SK-N-SH (cell line): ENCODE measurements at regions not wholly inside any gene's neighbourhood (a gene's known extent, or its start where the extent isn't known, plus 50 kb on each side); places are given as distances from the start of the nearest gene placed in this dataset.

Experiments
- CTCF ChIA-PET: fragments of 300-600, 350-600 bp; formaldehyde crosslinking; extraction: SDS; loops from one replicate; lab custom pipeline; 2021; lab: Yijun Ruan, JAX
- POLR2A ChIA-PET: fragments of 350-600 bp; sonication (Branson Sonifier 250); formaldehyde crosslinking; extraction: SDS; loops from one replicate; lab custom pipeline; 2020; ENCODE audit warnings: antibody characterized with exemption, inconsistent platforms; lab: Yijun Ruan, JAX
- DNase-seq: peaks from one replicate; pipeline ENCODE4 v3.0.0; 2012
- H2AFZ ChIP-seq: fragments of 200-600 bp; sonication (generic); 2 replicates; pipeline ENCODE4 v1.8.1; 2016; ENCODE audit warnings: antibody characterized with exemption, mild to moderate bottlenecking, low read depth
- H3F3A ChIP-seq: fragments of 200-600 bp; sonication (generic); replicated peaks from 2 replicates; pipeline ENCODE3; 2016; ENCODE audit warnings: antibody characterized with exemption, mild to moderate bottlenecking; ENCODE audit not compliant: insufficient read depth
- H3K27ac ChIP-seq, 2 experiments: fragments of 200-500 bp in 1 of 2; fragments of 200-600 bp in 1 of 2; sonication (Bioruptor generic) in 1 of 2; sonication (generic), shearing (Covaris generic) in 1 of 2; 2 replicates each; pipeline versions ENCODE4 v1.5.1 to v1.6.1; 2014 to 2016; ENCODE audit warnings: low read depth in 2 of 2, inconsistent platforms in 1 of 2, low read length in 1 of 2, mild to moderate bottlenecking in 1 of 2, mixed read lengths in 1 of 2
- H3K27me3 ChIP-seq: fragments of 200-600 bp; sonication (generic), shearing (Covaris generic); 2 replicates; pipeline ENCODE4 v1.6.1; 2016; ENCODE audit warnings: mixed run types; ENCODE audit not compliant: insufficient read depth
- H3K36me3 ChIP-seq, 2 experiments: fragments of 200-500 bp in 1 of 2; fragments of 200-600 bp in 1 of 2; sonication (Bioruptor generic) in 1 of 2; sonication (generic) in 1 of 2; replicated peaks in 1 of 2; 2 replicates each; pipeline versions ENCODE3 to v1.5.1; 2014 to 2016; ENCODE audit warnings: low read length in 1 of 2, mild to moderate bottlenecking in 1 of 2; ENCODE audit not compliant: insufficient read depth in 2 of 2, control insufficient read depth in 1 of 2
- H3K4me1 ChIP-seq, 2 experiments: fragments of 200-500 bp in 1 of 2; fragments of 200-600 bp in 1 of 2; sonication (Bioruptor generic) in 1 of 2; sonication (generic), shearing (Covaris generic) in 1 of 2; 2 replicates each; pipeline versions ENCODE4 v1.5.1 to v1.6.1; 2014 to 2016; ENCODE audit warnings: low read depth in 1 of 2, low read length in 1 of 2, mixed run types in 1 of 2; ENCODE audit not compliant: insufficient read depth in 2 of 2, control insufficient read depth in 1 of 2
- H3K4me2 ChIP-seq: fragments of 200-600 bp; sonication (generic), shearing (Covaris generic); 2 replicates; pipeline ENCODE4 v1.6.1; 2017; ENCODE audit warnings: mixed run types
- H3K4me3 ChIP-seq, 2 experiments: fragments of 200-500 bp in 1 of 2; fragments of 200-600 bp in 1 of 2; sonication (Bioruptor generic) in 1 of 2; sonication (generic), shearing (Covaris generic) in 1 of 2; 2 replicates each; pipeline versions ENCODE4 v1.5.1 to v1.8.1; 2014 to 2016; ENCODE audit warnings: low read depth in 2 of 2, inconsistent platforms in 1 of 2, low read length in 1 of 2, mild to moderate bottlenecking in 1 of 2, mixed read lengths in 1 of 2, moderate library complexity in 1 of 2
- H3K79me2 ChIP-seq: fragments of 200-600 bp; sonication (generic); 2 replicates; pipeline ENCODE4 v1.8.1; 2017; ENCODE audit warnings: mild to moderate bottlenecking; ENCODE audit not compliant: insufficient read depth
- H3K9ac ChIP-seq: fragments of 200-600 bp; sonication (generic); 2 replicates; pipeline ENCODE4 v1.6.1; 2017; ENCODE audit warnings: mixed run types
- H3K9me2 ChIP-seq: fragments of 200-600 bp; sonication (generic); 2 replicates; pipeline ENCODE4 v1.6.1; 2017; ENCODE audit warnings: mixed run types
- H3K9me3 ChIP-seq: fragments of 200-600 bp; sonication (generic); 2 replicates; pipeline ENCODE4 v1.6.1; 2017; ENCODE audit warnings: mixed run types, mild to moderate bottlenecking, moderate library complexity
- H4K20me1 ChIP-seq: fragments of 200-600 bp; sonication (generic); 2 replicates; pipeline ENCODE4 v1.6.1; 2017; ENCODE audit warnings: mild to moderate bottlenecking, mixed run types; ENCODE audit not compliant: insufficient read depth
- FOSL2 ChIP-seq: IDR thresholded peaks from 2 replicates; pipeline ENCODE4 v1.4.0; 2012; ENCODE audit warnings: low read depth, mild to moderate bottlenecking, moderate library complexity, borderline replicate concordance
- FOXM1 ChIP-seq: IDR thresholded peaks from 2 replicates; pipeline ENCODE4 v1.4.0; 2012; ENCODE audit warnings: low read depth, mild to moderate bottlenecking
- GATA2 ChIP-seq: sonication (generic); formaldehyde crosslinking; IDR thresholded peaks from 2 replicates; pipeline ENCODE4 v1.5.0; 2020; ENCODE audit warnings: mild to moderate bottlenecking, missing genetic modification reagents
- IRF3 ChIP-seq: fragments of 150-350 bp; IDR thresholded peaks from 2 replicates; pipeline ENCODE4 v1.6.1; 2016; ENCODE audit warnings: mild to moderate bottlenecking, low read depth, low read length
- JUND ChIP-seq: IDR thresholded peaks from 2 replicates; pipeline ENCODE4 v1.4.0; 2012
- MAX ChIP-seq: IDR thresholded peaks from 2 replicates; pipeline ENCODE4 v1.4.0; 2012; ENCODE audit warnings: low read depth
- MEF2A ChIP-seq: IDR thresholded peaks from 2 replicates; pipeline ENCODE4 v1.4.0; 2012; ENCODE audit warnings: low read depth, borderline replicate concordance
- NFIC ChIP-seq: IDR thresholded peaks from 2 replicates; pipeline ENCODE4 v1.4.0; 2012; ENCODE audit warnings: borderline replicate concordance
- NRF1 ChIP-seq: IDR thresholded peaks from 2 replicates; pipeline ENCODE4 v1.6.1; 2012; ENCODE audit warnings: low read depth, mild to moderate bottlenecking, low read length
- RAD21 ChIP-seq: IDR thresholded peaks from 2 replicates; pipeline ENCODE4 v1.6.1; 2012; ENCODE audit warnings: mild to moderate bottlenecking, low read length
- RFX5 ChIP-seq: IDR thresholded peaks from 2 replicates; pipeline ENCODE4 v1.6.1; 2012; ENCODE audit warnings: mild to moderate bottlenecking, improper control_type of control experiment, low read length
- TCF12 ChIP-seq: IDR thresholded peaks from 2 replicates; pipeline ENCODE4 v1.4.0; 2012
- USF1 ChIP-seq: IDR thresholded peaks from 2 replicates; pipeline ENCODE4 v1.4.0; 2012; ENCODE audit warnings: low read depth, borderline replicate concordance
- WGBS: methylation state at CpG from one replicate; pipeline ENCODE4 v1.1.6; 2017; ENCODE audit warnings: low lambda C conversion rate; 5-methylcytosine and 5-hydroxymethylcytosine counted together
- TF ChIP-seq, protein P1 (sequence below): IDR thresholded peaks from 2 replicates; pipeline ENCODE4 v1.4.0; 2012; ENCODE audit warnings: low read depth, borderline replicate concordance
- TF ChIP-seq, protein P2 (sequence below): fragments of 150-350 bp; IDR thresholded peaks from 2 replicates; pipeline ENCODE4 v1.6.1; 2017; ENCODE audit warnings: antibody characterized with exemption, low read length, low read depth, borderline replicate concordance

DNA sequence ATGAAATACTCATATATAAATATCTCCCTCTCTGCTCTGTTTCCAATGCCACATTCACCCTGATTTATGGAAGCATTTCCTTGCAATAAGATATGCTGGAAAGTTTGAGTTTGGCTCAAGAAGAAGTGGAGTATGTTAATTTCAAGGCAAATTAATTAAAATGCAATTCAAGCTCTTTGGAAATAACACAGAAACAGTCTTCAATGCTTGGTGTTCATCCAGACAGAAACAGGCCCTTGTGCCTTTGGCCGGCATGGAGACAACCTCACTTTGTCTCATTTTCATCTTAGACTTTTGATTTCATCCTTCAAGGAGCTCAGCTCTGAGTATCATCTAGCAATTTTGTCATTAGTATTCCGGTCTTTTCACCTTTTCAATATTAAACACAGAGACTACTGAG, 210.0 kb downstream of the C16orf95 start:
- TF ChIP-seq JUND (no peak), MAX (no peak), NRF1 (no peak), FOXM1 (no peak), TCF12 (no peak)
- TF ChIP-seq, protein P1, sequence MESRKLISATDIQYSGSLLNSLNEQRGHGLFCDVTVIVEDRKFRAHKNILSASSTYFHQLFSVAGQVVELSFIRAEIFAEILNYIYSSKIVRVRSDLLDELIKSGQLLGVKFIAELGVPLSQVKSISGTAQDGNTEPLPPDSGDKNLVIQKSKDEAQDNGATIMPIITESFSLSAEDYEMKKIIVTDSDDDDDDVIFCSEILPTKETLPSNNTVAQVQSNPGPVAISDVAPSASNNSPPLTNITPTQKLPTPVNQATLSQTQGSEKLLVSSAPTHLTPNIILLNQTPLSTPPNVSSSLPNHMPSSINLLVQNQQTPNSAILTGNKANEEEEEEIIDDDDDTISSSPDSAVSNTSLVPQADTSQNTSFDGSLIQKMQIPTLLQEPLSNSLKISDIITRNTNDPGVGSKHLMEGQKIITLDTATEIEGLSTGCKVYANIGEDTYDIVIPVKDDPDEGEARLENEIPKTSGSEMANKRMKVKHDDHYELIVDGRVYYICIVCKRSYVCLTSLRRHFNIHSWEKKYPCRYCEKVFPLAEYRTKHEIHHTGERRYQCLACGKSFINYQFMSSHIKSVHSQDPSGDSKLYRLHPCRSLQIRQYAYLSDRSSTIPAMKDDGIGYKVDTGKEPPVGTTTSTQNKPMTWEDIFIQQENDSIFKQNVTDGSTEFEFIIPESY = no peak
- H3K27ac ChIP-seq = no peak overlapping the region
- H3K79me2 ChIP-seq = no peaks in the 10 kb centered on the region
- no peak overlapping the region for H3K9ac ChIP-seq
- no peaks in the 10 kb centered on the region for H4K20me1 ChIP-seq
- no peaks in the 10 kb centered on the region for H3K4me1 ChIP-seq
- no peak for DNase-seq
- H3K4me3 ChIP-seq = no peak overlapping the region
- H3F3A ChIP-seq = no peaks in the 10 kb centered on the region
- H3K4me2 ChIP-seq = no peak overlapping the region
- H3K9me3 ChIP-seq = no peaks in the 10 kb centered on the region
- no peaks in the 10 kb centered on the region for H3K9me2 ChIP-seq
- H3K36me3 ChIP-seq = no peaks in the 10 kb centered on the region
- peaks cover 27% of the 10 kb centered on the region; the same call in 1 of the 2 replicates for H3K27me3 ChIP-seq
- WGBS = 18% methylated on average over 2 of the region's 2 CpGs
- ChIA-PET CTCF (no interaction called here), POLR2A (no interaction called here)
- H2AFZ ChIP-seq = no peak overlapping the region

DNA sequence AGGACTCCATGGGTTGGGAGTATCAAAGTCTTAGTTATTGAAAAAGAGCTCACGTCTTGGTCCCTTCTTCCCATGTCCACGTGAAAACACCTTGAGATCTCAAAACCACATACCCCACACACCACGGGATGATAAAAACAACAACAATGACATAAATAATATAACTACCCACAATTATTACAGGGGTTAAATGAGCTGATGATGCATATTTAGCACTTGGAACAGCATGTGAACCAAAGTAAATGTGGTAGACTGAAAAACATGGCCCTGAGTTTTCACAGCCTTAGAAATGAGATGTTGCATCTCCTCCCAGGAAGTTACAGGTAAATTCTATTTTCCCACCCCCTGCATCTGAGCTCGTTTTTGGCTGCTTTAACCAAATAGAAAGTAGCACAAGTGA, 208.9 kb downstream of the C16orf95 start:
- Histone ChIP-seq H3F3A (no peaks in the 10 kb centered on the region), H3K4me2 (no peak overlapping the region), H3K4me3 (no peak overlapping the region), H3K4me1 (no peaks in the 10 kb centered on the region), H3K36me3 (no peaks in the 10 kb centered on the region), H3K79me2 (no peaks in the 10 kb centered on the region), H2AFZ (no peak overlapping the region), H3K27ac (no peak overlapping the region), H4K20me1 (no peaks in the 10 kb centered on the region), H3K9ac (no peak overlapping the region), H3K9me3 (no peaks in the 10 kb centered on the region), H3K27me3 (peaks cover 29% of the 10 kb centered on the region; the same call in 1 of the 2 replicates), H3K9me2 (no peaks in the 10 kb centered on the region)
- no peak for DNase-seq
- no peak for TF ChIP-seq FOXM1
- no peak for TF ChIP-seq GATA2 (CRISPR knock-in tag)
- no peak for TF ChIP-seq USF1
- no peak for TF ChIP-seq JUND
- TF ChIP-seq MEF2A = no peak
- no peak for TF ChIP-seq FOSL2
- TF ChIP-seq, protein P2, sequence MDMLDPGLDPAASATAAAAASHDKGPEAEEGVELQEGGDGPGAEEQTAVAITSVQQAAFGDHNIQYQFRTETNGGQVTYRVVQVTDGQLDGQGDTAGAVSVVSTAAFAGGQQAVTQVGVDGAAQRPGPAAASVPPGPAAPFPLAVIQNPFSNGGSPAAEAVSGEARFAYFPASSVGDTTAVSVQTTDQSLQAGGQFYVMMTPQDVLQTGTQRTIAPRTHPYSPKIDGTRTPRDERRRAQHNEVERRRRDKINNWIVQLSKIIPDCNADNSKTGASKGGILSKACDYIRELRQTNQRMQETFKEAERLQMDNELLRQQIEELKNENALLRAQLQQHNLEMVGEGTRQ = no peak
- no peak for TF ChIP-seq NFIC
- no peak for TF ChIP-seq RAD21
- TF ChIP-seq RFX5 = no peak
- TF ChIP-seq IRF3 = no peak
- CTCF ChIA-PET = interaction anchor here (0.9 to 1.8 kb wide), 2 partner anchors 32 to 46 kb away, joined by 3 to 6 read pairs; no protein-coding TSS in a partner anchor
- WGBS = 9% methylated on average over 4 of the region's 4 CpGs
- POLR2A ChIA-PET = no interaction called here
